PC-9 (cell line): ENCODE measurements at regions not wholly inside any gene's neighbourhood (a gene's known extent, or its start where the extent isn't known, plus 50 kb on each side); places are given as distances from the start of the nearest gene placed in this dataset.

ENCODE experiments used
- CTCF ChIP-seq: fragments of 200-600 bp; sonication (generic); conservative IDR thresholded peaks from 2 replicates; pipeline ENCODE4 v1.6.1; 2017; ENCODE audit warnings: mixed run types, antibody characterized with exemption, mild to moderate bottlenecking, moderate library complexity
- EZH2 ChIP-seq: fragments of 200-600 bp; sonication (generic); IDR thresholded peaks from 2 replicates; pipeline ENCODE4 v1.8.0; 2017; ENCODE audit warnings: antibody characterized with exemption, low read depth

- TF ChIP-seq CTCF (no peak), EZH2 (no peak)
Measured at GRCh38 chr21:20419772-20420171, 578.4 kb upstream of the NCAM2 start.
